K562 (cell line): ENCODE measurements at regions not wholly inside any gene's neighbourhood (a gene's known extent, or its start where the extent isn't known, plus 50 kb on each side); places are given as distances from the start of the nearest gene placed in this dataset.

Source experiments
- BRF2 ChIP-seq: IDR thresholded peaks from 3 replicates; pipeline ENCODE4 v1.6.1; 2011; ENCODE audit warnings: borderline replicate concordance, mild to moderate bottlenecking; ENCODE audit not compliant: insufficient read length, insufficient read depth
- CCNT2 ChIP-seq: IDR thresholded peaks from 2 replicates; pipeline ENCODE4 v1.6.1; 2011; ENCODE audit warnings: borderline replicate concordance, low read depth, mild to moderate bottlenecking, moderate library complexity, mixed read lengths, low read length; ENCODE audit not compliant: insufficient read length; ENCODE audit errors: extremely low read depth
- CREBBP ChIP-seq: IDR thresholded peaks from one replicate; pipeline ENCODE4 v1.6.1; 2012; ENCODE audit warnings: low read depth, mild to moderate bottlenecking, control low read depth, inconsistent platforms, low read length
- CTBP1 ChIP-seq: fragments of 450-650 bp; IDR thresholded peaks from 2 replicates; pipeline ENCODE4 v1.6.1; 2016; ENCODE audit warnings: borderline replicate concordance
- GATAD2A ChIP-seq: fragments of 450-650 bp; IDR thresholded peaks from 2 replicates; pipeline ENCODE4 v1.6.1; 2017
- MAZ ChIP-seq, 2 experiments: fragments of 450-650 bp in 1 of 2; sonication (generic) in 1 of 2; formaldehyde crosslinking; IDR thresholded peaks in 1 of 2; conservative IDR thresholded peaks in 1 of 2; 2 replicates each; pipeline versions ENCODE4 v1.4.0 to v1.5.0; 2020; ENCODE audit warnings: mild to moderate bottlenecking in 1 of 2, missing genetic modification reagents in 1 of 2
- MCM3 ChIP-seq: fragments of 450-650 bp; IDR thresholded peaks from 2 replicates; pipeline ENCODE4 v1.6.1; 2016
- NCOA1 ChIP-seq: fragments of 450-650 bp; IDR thresholded peaks from 2 replicates; pipeline ENCODE4 v1.6.1; 2016; ENCODE audit warnings: low read depth
- NFIX ChIP-seq: fragments of 250-450 bp; sonication (Bioruptor Pico); IDR thresholded peaks from 2 replicates; pipeline ENCODE4 v1.4.0; 2020; ENCODE audit warnings: low read depth, mild to moderate bottlenecking, moderate library complexity
- NKRF ChIP-seq: fragments of 450-650 bp; IDR thresholded peaks from 2 replicates; pipeline ENCODE4 v1.6.1; 2016; ENCODE audit warnings: borderline replicate concordance
- RBFOX2 ChIP-seq: fragments of 200-400 bp; formaldehyde crosslinking; IDR thresholded peaks from 2 replicates; pipeline ENCODE4 v1.6.1; 2017; ENCODE audit warnings: low read depth, mild to moderate bottlenecking, low read length, moderate library complexity
- RBM17 ChIP-seq: fragments of 200-400 bp; formaldehyde crosslinking; IDR thresholded peaks from 2 replicates; pipeline ENCODE4 v1.6.1; 2017; ENCODE audit warnings: low read depth, mild to moderate bottlenecking, low read length, borderline replicate concordance
- RNF2 ChIP-seq: sonication (generic); IDR thresholded peaks from 2 replicates; pipeline ENCODE4 v1.6.1; 2016
- SNRNP70 ChIP-seq: fragments of 200-400 bp; formaldehyde crosslinking; optimal IDR thresholded peaks from 2 replicates; pipeline ENCODE3; 2017; ENCODE audit warnings: low read depth, low read length
- SOX6 ChIP-seq: fragments of 450-650 bp; IDR thresholded peaks from 2 replicates; pipeline ENCODE4 v1.6.1; 2014; ENCODE audit warnings: mild to moderate bottlenecking
- TARDBP ChIP-seq: fragments of 450-650 bp; IDR thresholded peaks from 2 replicates; pipeline ENCODE4 v1.6.1; 2016
- TEAD2 ChIP-seq: fragments of 450-650 bp; IDR thresholded peaks from 2 replicates; pipeline ENCODE4 v1.6.1; 2016; ENCODE audit warnings: missing genetic modification characterization, control low read depth, missing compliant biosample characterization
- TFE3 ChIP-seq: fragments of 450-650 bp; formaldehyde crosslinking; IDR thresholded peaks from 2 replicates; pipeline ENCODE4 v1.4.0; 2020; ENCODE audit warnings: mild to moderate bottlenecking, mixed read lengths
- TOE1 ChIP-seq, 2 experiments: fragments of 450-650 bp in 1 of 2; sonication (generic) in 1 of 2; formaldehyde crosslinking in 1 of 2; IDR thresholded peaks; 2 replicates each; pipeline versions ENCODE4 v1.7.1 to v1.8.0; 2016 to 2022; ENCODE audit warnings: borderline replicate concordance in 2 of 2, mild to moderate bottlenecking in 2 of 2, antibody characterized with exemption in 1 of 2, inconsistent platforms in 1 of 2, low read depth in 1 of 2, missing genetic modification reagents in 1 of 2, moderate library complexity in 1 of 2
- ZFP30 ChIP-seq: fragments of 250-450 bp; sonication (Bioruptor Pico); IDR thresholded peaks from 2 replicates; pipeline ENCODE4 v1.8.0; 2022; ENCODE audit warnings: moderate library complexity, mild to moderate bottlenecking, inconsistent platforms, borderline replicate concordance
- ZFX ChIP-seq: sonication (generic); formaldehyde crosslinking; IDR thresholded peaks from 2 replicates; pipeline ENCODE4 v1.8.0; 2022; ENCODE audit warnings: mild to moderate bottlenecking, missing genetic modification reagents, moderate library complexity
- ZNF347 ChIP-seq: fragments of 450-650 bp; formaldehyde crosslinking; IDR thresholded peaks from 2 replicates; pipeline ENCODE4 v1.4.0; 2020; ENCODE audit warnings: low read depth, mild to moderate bottlenecking, moderate library complexity
- ZNF57 ChIP-seq: fragments of 450-650 bp; formaldehyde crosslinking; IDR thresholded peaks from 2 replicates; pipeline ENCODE4 v1.4.0; 2020; ENCODE audit warnings: mild to moderate bottlenecking, moderate library complexity
- ZNF668 ChIP-seq: fragments of 250-450 bp; sonication (Bioruptor Pico); IDR thresholded peaks from 2 replicates; pipeline ENCODE4 v1.8.0; 2022; ENCODE audit warnings: mild to moderate bottlenecking, inconsistent platforms
- ZNF77 ChIP-seq: fragments of 250-450 bp; sonication (Bioruptor Pico); IDR thresholded peaks from 2 replicates; pipeline ENCODE4 v1.5.0; 2020
- ZZZ3 ChIP-seq: fragments of 450-650 bp; IDR thresholded peaks from 2 replicates; pipeline ENCODE4 v1.6.1; 2016; ENCODE audit warnings: antibody characterized with exemption, mild to moderate bottlenecking, moderate library complexity

- TF ChIP-seq TFE3 (CRISPR knock-in tag) (no peak), MAZ (CRISPR knock-in tag; conservative IDR thresholded peaks at IDR 0.05 in 1 of 2, IDR thresholded peaks at IDR 0.05 in 1 of 2) (peak; percentile 49 to 89; a peak in 2 of 4 replicates), MCM3 (no peak), ZFX (CRISPR knock-in tag) (peak; percentile 46; the same call in 1 of the 2 replicates), RNF2 (no peak), SOX6 (peak; percentile 41; the same call in 1 of the 2 replicates), GATAD2A (peak; percentile 66; the same call in 1 of the 2 replicates), TEAD2 (tag) (no peak), BRF2 (no peak), ZNF77 (CRISPR knock-in tag) (no peak), ZNF57 (CRISPR knock-in tag) (no peak), ZNF668 (no peak), ZZZ3 (no peak), RBFOX2 (peak; percentile 66), TOE1 (IDR thresholded peaks at IDR 0.05; ENCODE audit: borderline replicate concordance) (peak; percentile 62; the same call in 1 of the 2 replicates), TOE1 (CRISPR knock-in tag; IDR thresholded peaks at IDR 0.05; ENCODE audit: borderline replicate concordance, low read depth) (no peak), RBM17 (no peak), CREBBP (no peak), ZNF347 (CRISPR knock-in tag) (no peak), NCOA1 (no peak), SNRNP70 (no peak), CCNT2 (peak; percentile 42), NKRF (no peak), ZFP30 (CRISPR knock-in tag) (no peak), CTBP1 (peak; percentile 87), NFIX (CRISPR knock-in tag) (no peak), TARDBP (no peak)
Measured at GRCh38 chr16:85303354-85303883, 191.1 kb upstream of the CIBAR2 start (continued).
